ENCODE measurements at regions not wholly inside any gene's neighbourhood (a gene's known extent, or its start where the extent isn't known, plus 50 kb on each side); places are given as distances from the start of the nearest gene placed in this dataset.

GRCh38 chr16:82535262-82535661 lies 91.5 kb upstream of the CDH13 start:
- H3K27ac ChIP-seq (ENCODE audit: low read depth, low read length) = no peak overlapping the region
- ChIA-PET CTCF (no interaction called here), POLR2A (no interaction called here)
- Mint-ChIP-seq H3K27me3 (peaks cover 4 to 12% of the 10 kb centered on the region in 2 donors), H3K4me1 (no peaks in the 10 kb centered on the region), H3K27ac (no peak overlapping the region), H3K4me3 (no peak overlapping the region), H3K36me3 (no peaks in the 10 kb centered on the region), H3K9me3 (peaks cover 0 to 5% (median 0%) of the 10 kb centered on the region in 5 donors)
- H3K4me1 ChIP-seq (ENCODE audit: insufficient read depth, low read length) = no peaks in the 10 kb centered on the region
- no peaks in the 10 kb centered on the region for H3K27me3 ChIP-seq (ENCODE audit: insufficient read depth, low read length, poor library complexity, severe bottlenecking)
- H3K9me3 ChIP-seq (ENCODE audit: low read length) = no peaks in the 10 kb centered on the region
- no peak overlapping the region for H3K4me3 ChIP-seq (ENCODE audit: low read length)
- H3K36me3 ChIP-seq (ENCODE audit: insufficient read depth, low read length) = no peaks in the 10 kb centered on the region
- no peak for DNase-seq

GRCh38 chr16:82533189-82533588 lies 93.6 kb upstream of the CDH13 start:
- no peaks in the 10 kb centered on the region for H3K27me3 ChIP-seq (ENCODE audit: insufficient read depth, low read length, poor library complexity, severe bottlenecking)
- no peak for DNase-seq
- Mint-ChIP-seq H3K27me3 (peaks cover 0 to 9% of the 10 kb centered on the region in 2 donors), H3K4me3 (no peak overlapping the region), H3K27ac (peak overlapping the region in 1 of 8 donors; percentile 47), H3K9me3 (peaks cover 0 to 10% (median 2%) of the 10 kb centered on the region in 5 donors), H3K36me3 (no peaks in the 10 kb centered on the region), H3K4me1 (no peaks in the 10 kb centered on the region)
- H3K4me1 ChIP-seq (ENCODE audit: insufficient read depth, low read length) = no peaks in the 10 kb centered on the region
- H3K9me3 ChIP-seq (ENCODE audit: low read length) = no peaks in the 10 kb centered on the region
- no peaks in the 10 kb centered on the region for H3K36me3 ChIP-seq (ENCODE audit: insufficient read depth, low read length)
- ChIA-PET POLR2A (no interaction called here), CTCF (no interaction called here)
- no peak overlapping the region for H3K27ac ChIP-seq (ENCODE audit: low read depth, low read length)
- no peak overlapping the region for H3K4me3 ChIP-seq (ENCODE audit: low read length)

GRCh38 chr16:82530883-82531282 lies 95.9 kb upstream of the CDH13 start:
- peaks cover 0 to 10% (median 2%) of the 10 kb centered on the region in 5 donors for H3K9me3 Mint-ChIP-seq

DNA sequence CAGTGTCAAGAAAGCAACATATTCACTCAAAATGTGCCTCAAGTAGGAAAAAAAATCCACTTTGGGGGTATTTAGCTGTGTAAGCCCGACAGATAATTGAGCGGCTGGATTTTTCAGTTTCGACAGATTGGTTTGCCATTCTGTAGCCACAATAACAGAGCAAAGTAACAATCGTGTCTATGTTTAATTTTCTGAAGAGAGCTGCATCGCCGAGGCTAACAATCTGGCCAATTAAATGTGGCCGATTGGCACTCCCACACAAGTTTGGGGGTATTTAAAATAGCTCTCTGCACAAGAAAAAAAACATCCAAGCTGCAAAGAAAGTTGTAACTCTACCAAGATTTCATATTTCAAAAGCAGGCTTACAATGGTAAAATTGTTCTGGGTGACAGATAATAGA lies 99.7 kb upstream of the CDH13 start:
- Histone ChIP-seq H3K27ac (ENCODE audit: low read depth, low read length) (no peak overlapping the region), H3K36me3 (ENCODE audit: insufficient read depth, low read length) (no peaks in the 10 kb centered on the region), H3K4me1 (ENCODE audit: insufficient read depth, low read length) (no peaks in the 10 kb centered on the region), H3K9me3 (ENCODE audit: low read length) (no peaks in the 10 kb centered on the region), H3K27me3 (ENCODE audit: insufficient read depth, low read length, poor library complexity, severe bottlenecking) (no peaks in the 10 kb centered on the region), H3K4me3 (ENCODE audit: low read length) (no peak overlapping the region)
- ChIA-PET POLR2A (no interaction called here), CTCF (no interaction called here)
- no peak overlapping the region for H3K27ac Mint-ChIP-seq
- H3K9me3 Mint-ChIP-seq = peaks cover 0 to 21% (median 2%) of the 10 kb centered on the region in 5 donors
- H3K27me3 Mint-ChIP-seq = peaks cover 0 to 8% of the 10 kb centered on the region in 2 donors
- no peaks in the 10 kb centered on the region for H3K4me1 Mint-ChIP-seq
- no peak for DNase-seq
- no peak overlapping the region for H3K4me3 Mint-ChIP-seq
- no peaks in the 10 kb centered on the region for H3K36me3 Mint-ChIP-seq

More at GRCh38 chr16:82530883-82531282, 95.9 kb upstream of the CDH13 start:
- Mint-ChIP-seq H3K27ac (no peak overlapping the region), H3K4me3 (no peak overlapping the region), H3K36me3 (no peaks in the 10 kb centered on the region), H3K27me3 (peaks cover 0 to 13% of the 10 kb centered on the region in 2 donors), H3K4me1 (no peaks in the 10 kb centered on the region)
- Histone ChIP-seq H3K9me3 (ENCODE audit: low read length) (no peaks in the 10 kb centered on the region), H3K27me3 (ENCODE audit: insufficient read depth, low read length, poor library complexity, severe bottlenecking) (no peaks in the 10 kb centered on the region), H3K4me3 (ENCODE audit: low read length) (no peak overlapping the region), H3K36me3 (ENCODE audit: insufficient read depth, low read length) (no peaks in the 10 kb centered on the region), H3K27ac (ENCODE audit: low read depth, low read length) (no peak overlapping the region), H3K4me1 (ENCODE audit: insufficient read depth, low read length) (no peaks in the 10 kb centered on the region)
- ChIA-PET CTCF (no interaction called here), POLR2A (no interaction called here)
- DNase-seq = no peak

- Mint-ChIP-seq H3K9me3 (peaks cover 0 to 19% (median 2%) of the 10 kb centered on the region in 5 donors), H3K4me3 (no peak overlapping the region), H3K27me3 (peaks cover 0 to 6% of the 10 kb centered on the region in 2 donors), H3K36me3 (no peaks in the 10 kb centered on the region), H3K27ac (no peak overlapping the region), H3K4me1 (no peaks in the 10 kb centered on the region)
- ChIA-PET POLR2A (no interaction called here), CTCF (no interaction called here)
- Histone ChIP-seq H3K27me3 (ENCODE audit: insufficient read depth, low read length, poor library complexity, severe bottlenecking) (no peaks in the 10 kb centered on the region), H3K4me1 (ENCODE audit: insufficient read depth, low read length) (no peaks in the 10 kb centered on the region), H3K36me3 (ENCODE audit: insufficient read depth, low read length) (no peaks in the 10 kb centered on the region), H3K27ac (ENCODE audit: low read depth, low read length) (no peak overlapping the region), H3K9me3 (ENCODE audit: low read length) (no peaks in the 10 kb centered on the region), H3K4me3 (ENCODE audit: low read length) (no peak overlapping the region)
- no peak for DNase-seq
Measured at GRCh38 chr16:82524976-82525375, 101.8 kb upstream of the CDH13 start.

GRCh38 chr16:82523815-82524214 lies 103.0 kb upstream of the CDH13 start:
- Mint-ChIP-seq H3K9me3 (peaks cover 0 to 11% (median 2%) of the 10 kb centered on the region in 5 donors), H3K27me3 (peaks cover 0 to 6% of the 10 kb centered on the region in 2 donors), H3K4me1 (no peaks in the 10 kb centered on the region), H3K4me3 (no peak overlapping the region), H3K27ac (no peak overlapping the region), H3K36me3 (no peaks in the 10 kb centered on the region)
- Histone ChIP-seq H3K9me3 (ENCODE audit: low read length) (no peaks in the 10 kb centered on the region), H3K27me3 (ENCODE audit: insufficient read depth, low read length, poor library complexity, severe bottlenecking) (no peaks in the 10 kb centered on the region), H3K4me1 (ENCODE audit: insufficient read depth, low read length) (no peaks in the 10 kb centered on the region), H3K4me3 (ENCODE audit: low read length) (no peak overlapping the region), H3K27ac (ENCODE audit: low read depth, low read length) (no peak overlapping the region), H3K36me3 (ENCODE audit: insufficient read depth, low read length) (no peaks in the 10 kb centered on the region)
- CTCF ChIA-PET = no interaction called here
- no peak for DNase-seq
- POLR2A ChIA-PET = no interaction called here

DNA sequence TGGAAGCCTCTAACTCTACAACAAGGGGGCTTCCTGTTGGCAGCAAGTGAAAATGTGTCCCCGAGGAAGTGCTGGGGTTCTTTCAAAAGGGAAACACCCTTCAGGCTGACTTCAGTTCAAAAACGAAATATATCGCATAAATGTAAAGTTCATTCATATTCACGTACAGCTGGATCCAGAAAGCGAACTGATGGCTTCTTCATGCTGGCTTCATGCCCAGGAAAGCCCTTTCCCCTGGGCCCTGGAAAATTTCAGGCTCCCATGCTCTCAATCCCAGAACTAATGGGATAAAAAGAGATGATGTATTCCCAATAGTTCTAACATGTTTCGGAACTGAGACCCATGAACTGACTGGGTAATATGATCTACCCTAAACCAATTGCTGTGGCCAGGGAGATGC lies 104.7 kb upstream of the CDH13 start:
- Histone ChIP-seq H3K4me3 (ENCODE audit: low read length) (no peak overlapping the region), H3K27me3 (ENCODE audit: insufficient read depth, low read length, poor library complexity, severe bottlenecking) (no peaks in the 10 kb centered on the region), H3K36me3 (ENCODE audit: insufficient read depth, low read length) (no peaks in the 10 kb centered on the region), H3K9me3 (ENCODE audit: low read length) (no peaks in the 10 kb centered on the region), H3K27ac (ENCODE audit: low read depth, low read length) (no peak overlapping the region), H3K4me1 (ENCODE audit: insufficient read depth, low read length) (no peaks in the 10 kb centered on the region)
- no peak for DNase-seq
- H3K27ac Mint-ChIP-seq = no peak overlapping the region
- no peaks in the 10 kb centered on the region for H3K4me1 Mint-ChIP-seq
- H3K9me3 Mint-ChIP-seq = peaks cover 0 to 11% (median 2%) of the 10 kb centered on the region in 5 donors
- ChIA-PET CTCF (no interaction called here), POLR2A (no interaction called here)
- peaks cover 0 to 4% of the 10 kb centered on the region in 2 donors for H3K27me3 Mint-ChIP-seq
- H3K36me3 Mint-ChIP-seq = no peaks in the 10 kb centered on the region
- no peak overlapping the region for H3K4me3 Mint-ChIP-seq

- H3K9me3 Mint-ChIP-seq = peaks cover 0 to 3% (median 0%) of the 10 kb centered on the region in 5 donors
- DNase-seq = no peak
- no peak overlapping the region for H3K27ac Mint-ChIP-seq
- no peaks in the 10 kb centered on the region for H3K36me3 Mint-ChIP-seq
- no peak overlapping the region for H3K4me3 Mint-ChIP-seq
- Histone ChIP-seq H3K27me3 (ENCODE audit: insufficient read depth, low read length, poor library complexity, severe bottlenecking) (no peaks in the 10 kb centered on the region), H3K36me3 (ENCODE audit: insufficient read depth, low read length) (no peaks in the 10 kb centered on the region), H3K4me3 (ENCODE audit: low read length) (no peak overlapping the region), H3K27ac (ENCODE audit: low read depth, low read length) (no peak overlapping the region), H3K4me1 (ENCODE audit: insufficient read depth, low read length) (no peaks in the 10 kb centered on the region), H3K9me3 (ENCODE audit: low read length) (no peaks in the 10 kb centered on the region)
- ChIA-PET CTCF (no interaction called here), POLR2A (no interaction called here)
- no peaks in the 10 kb centered on the region for H3K4me1 Mint-ChIP-seq
- no peaks in the 10 kb centered on the region for H3K27me3 Mint-ChIP-seq
Measured at GRCh38 chr16:82518811-82519210, 108.0 kb upstream of the CDH13 start.

DNA sequence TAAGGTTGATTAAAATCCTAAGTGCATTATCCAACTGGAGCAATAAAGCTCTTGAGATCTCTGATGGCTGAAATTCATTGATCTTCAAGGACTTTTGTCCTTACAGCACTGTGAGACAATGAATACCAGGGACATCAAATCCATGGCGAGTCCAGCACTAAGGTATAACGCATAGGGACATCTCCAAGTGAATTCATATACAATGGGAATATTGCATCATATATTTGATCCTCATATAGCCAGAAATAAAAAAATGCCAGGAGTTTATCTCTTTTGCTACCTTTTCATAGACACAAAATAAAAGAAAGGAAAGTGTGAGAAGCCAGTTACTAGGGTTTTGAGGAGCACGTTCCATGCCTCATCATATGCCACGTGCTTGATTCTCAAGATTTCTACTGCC lies 112.5 kb upstream of the CDH13 start:
- H3K4me1 Mint-ChIP-seq = no peaks in the 10 kb centered on the region
- no peak for DNase-seq

More for the DNA sequence above, 112.5 kb upstream of the CDH13 start:
- no peaks in the 10 kb centered on the region for H3K27me3 ChIP-seq (ENCODE audit: insufficient read depth, low read length, poor library complexity, severe bottlenecking)
- H3K27ac Mint-ChIP-seq = no peak overlapping the region
- no peaks in the 10 kb centered on the region for H3K9me3 Mint-ChIP-seq
- POLR2A ChIA-PET = no interaction called here
- peaks cover 0 to 4% of the 10 kb centered on the region in 2 donors for H3K27me3 Mint-ChIP-seq
- no peaks in the 10 kb centered on the region for H3K36me3 ChIP-seq (ENCODE audit: insufficient read depth, low read length)
- no peaks in the 10 kb centered on the region for H3K36me3 Mint-ChIP-seq
- no peak overlapping the region for H3K4me3 ChIP-seq (ENCODE audit: low read length)
- no peaks in the 10 kb centered on the region for H3K9me3 ChIP-seq (ENCODE audit: low read length)
- H3K4me3 Mint-ChIP-seq = no peak overlapping the region
- no peak overlapping the region for H3K27ac ChIP-seq (ENCODE audit: low read depth, low read length)
- CTCF ChIA-PET = no interaction called here
- no peaks in the 10 kb centered on the region for H3K4me1 ChIP-seq (ENCODE audit: insufficient read depth, low read length)
